NCI-H2081 (cell line): ENCODE measurements at regions not wholly inside any gene's neighbourhood (a gene's known extent, or its start where the extent isn't known, plus 50 kb on each side); places are given as distances from the start of the nearest gene placed in this dataset.

ENCODE experiments used
- DNase-seq, 2 experiments: peaks; one replicate each; lab custom pipeline; 2025; lab: John Stamatoyannopoulos, UW

GRCh38 chr21:17446737-17447136 is 66.1 kb upstream of the CXADR start:
- no peak for DNase-seq

GRCh38 chr21:17449701-17450100 is 63.1 kb upstream of the CXADR start:
- no peak for DNase-seq

DNA sequence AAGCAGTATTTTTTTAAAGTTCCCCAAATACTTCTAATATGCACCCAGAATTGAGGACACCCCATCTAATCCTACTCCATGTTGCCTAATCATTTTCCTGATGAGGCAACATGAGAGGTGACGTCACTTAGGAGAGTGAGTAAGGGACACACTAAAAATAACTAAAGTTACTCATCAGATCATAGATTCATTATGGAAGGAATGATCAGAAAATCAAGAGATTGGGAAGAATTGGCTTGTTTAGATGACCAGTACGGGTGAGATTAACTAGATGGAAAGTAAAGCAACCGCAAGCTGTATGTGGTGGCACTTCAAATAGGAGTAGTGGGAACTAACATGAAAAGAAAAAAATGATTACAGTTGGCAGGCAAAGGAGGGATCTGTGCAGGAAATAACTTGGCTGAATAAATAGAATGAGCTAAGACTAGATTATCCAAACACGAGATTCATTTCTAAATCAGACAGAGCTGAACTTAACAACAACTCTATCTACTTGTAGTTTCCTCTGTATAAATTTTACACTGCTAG is 61.4 kb upstream of the CXADR start:
- no peak for DNase-seq

GRCh38 chr21:17454315-17455027 is 58.4 kb upstream of the CXADR start:
- no peak for DNase-seq

- no peak for DNase-seq
Observed at GRCh38 chr21:17455028-17455353, 57.9 kb upstream of the CXADR start.

GRCh38 chr21:17455451-17455850 is 57.4 kb upstream of the CXADR start:
- DNase-seq, result no peak

- no peak for DNase-seq
Observed at GRCh38 chr21:17458279-17458678, 54.6 kb upstream of the CXADR start.

DNA sequence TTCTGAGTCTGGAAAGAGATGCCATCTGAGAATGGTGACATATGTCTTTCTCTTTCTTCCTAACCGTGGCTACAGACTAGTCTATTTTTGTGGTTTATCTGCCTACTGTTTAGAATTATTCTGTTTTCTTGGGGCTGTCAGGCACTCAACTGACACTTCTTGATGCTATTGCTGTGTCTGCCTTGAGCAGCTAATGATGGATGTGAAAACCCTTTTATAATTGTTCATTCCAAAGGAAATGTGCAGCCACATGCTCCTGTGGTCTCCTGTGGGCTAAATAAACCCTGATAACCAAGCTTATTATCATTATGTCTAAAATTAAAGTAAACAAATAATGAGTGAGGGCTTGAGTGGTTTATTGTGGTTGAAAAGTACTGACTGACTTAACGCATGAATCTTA is 52.7 kb upstream of the CXADR start:
- DNase-seq, result no peak

DNA sequence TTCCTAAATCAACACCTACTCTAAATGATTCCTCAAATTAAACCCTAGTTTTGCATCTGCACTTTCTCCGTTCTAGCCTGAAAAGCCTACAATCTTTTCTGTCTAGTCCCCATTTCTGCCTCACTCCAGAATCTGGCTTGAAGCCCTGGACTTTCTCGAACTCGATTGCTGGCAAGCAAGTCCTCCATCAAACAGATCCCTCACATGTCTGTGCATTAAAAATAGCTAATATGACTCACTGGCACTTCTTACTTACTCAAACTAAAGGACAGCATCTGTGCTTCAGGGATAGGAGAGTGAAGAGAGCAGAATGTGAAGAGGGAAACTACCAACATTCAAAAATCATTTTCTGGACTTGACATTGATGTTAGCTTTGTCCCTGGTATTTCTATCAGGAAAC is 51.8 kb upstream of the CXADR start:
- DNase-seq, result no peak

GRCh38 chr21:17461582-17461981 is 51.3 kb upstream of the CXADR start:
- no peak for DNase-seq

DNA sequence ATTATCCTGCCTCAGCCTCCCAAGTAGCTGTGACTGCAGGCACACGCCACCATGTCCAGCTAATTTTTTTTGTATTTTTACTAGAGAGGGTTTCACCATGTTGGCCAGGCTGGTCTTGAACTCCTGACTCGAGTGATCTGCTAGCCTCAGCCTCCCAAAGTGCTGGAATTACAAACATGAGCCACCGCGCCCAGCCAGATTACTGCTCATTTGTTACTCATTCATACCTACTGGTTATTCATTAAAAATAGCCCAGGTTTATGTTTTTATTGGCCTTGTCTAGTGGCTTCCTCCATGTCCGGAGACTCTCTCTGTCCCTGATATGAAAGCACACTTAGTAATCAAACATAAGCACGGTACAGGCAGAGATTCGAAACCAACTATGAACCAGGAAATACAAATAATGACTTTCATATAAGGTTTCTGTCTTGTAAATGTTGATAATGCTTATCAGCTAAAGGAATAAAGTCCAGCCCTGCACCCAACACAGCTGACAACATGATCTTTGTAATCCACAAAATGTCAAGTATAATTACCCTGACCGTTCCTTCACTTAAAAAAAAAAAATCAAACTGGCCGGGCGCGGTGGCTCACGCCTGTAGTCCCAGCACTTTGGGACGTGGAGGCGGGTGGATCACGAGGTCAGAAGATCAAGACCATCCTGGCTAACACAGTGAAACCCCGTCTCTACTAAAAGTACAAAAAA is 50.4 kb upstream of the CXADR start:
- DNase-seq, result no peak
